ENCODE measurements at regions not wholly inside any gene's neighbourhood (a gene's known extent, or its start where the extent isn't known, plus 50 kb on each side); places are given as distances from the start of the nearest gene placed in this dataset.

DNA sequence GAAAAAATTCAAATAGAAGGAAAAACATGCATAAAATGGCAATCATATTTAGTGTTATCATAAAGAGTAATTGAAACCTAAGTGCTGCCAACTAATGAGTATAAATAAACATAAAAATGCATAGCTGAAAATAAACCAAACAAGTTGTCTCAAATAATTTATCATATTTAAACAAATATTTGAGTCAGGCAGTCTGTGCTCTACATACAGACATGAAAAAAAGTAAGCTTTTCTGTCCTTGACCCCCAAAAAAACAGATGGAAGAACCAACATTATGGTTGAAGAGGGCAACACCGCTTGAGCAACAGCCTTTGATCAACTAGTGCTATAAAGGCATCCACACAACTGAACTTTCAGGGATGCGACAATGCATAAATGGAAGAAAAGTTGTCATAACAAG, 735.1 kb upstream of the MIR17HG start:
- TF ChIP-seq HSF4 (CRISPR knock-in tag; IDR thresholded peaks at IDR 0.05; ENCODE audit: borderline replicate concordance) (no peak), ZKSCAN1 (IDR thresholded peaks at IDR 0.05; ENCODE audit: low read depth, low read length) (no peak)

All from K562 (cell line).